ENCODE measurements at regions not wholly inside any gene's neighbourhood (a gene's known extent, or its start where the extent isn't known, plus 50 kb on each side); places are given as distances from the start of the nearest gene placed in this dataset.

GRCh38 chr3:145721273-145721805 lies 439.6 kb downstream of the PLOD2 start:
- H3K4me3 ChIP-seq (ENCODE audit: low read depth in 1 of 3, low read length in 3 of 3) = no peak overlapping the region
- H3K9ac ChIP-seq (ENCODE audit: low read depth in 1 of 2, low read length in 2 of 2) = no peak overlapping the region
- TF ChIP-seq REST (IDR thresholded peaks at IDR 0.05) (no peak), RAD21 (IDR thresholded peaks at IDR 0.05) (no peak), GABPA (IDR thresholded peaks at IDR 0.05 in 1 of 2, conservative IDR thresholded peaks at IDR 0.05 in 1 of 2) (no peak), JUND (IDR thresholded peaks at IDR 0.05) (no peak), TAF1 (conservative IDR thresholded peaks at IDR 0.05) (no peak), FOXA2 (IDR thresholded peaks at IDR 0.05) (no peak), YY1 (IDR thresholded peaks at IDR 0.05) (no peak)
- no peaks in the 10 kb centered on the region for H3K36me3 ChIP-seq (ENCODE audit: control insufficient read depth in 4 of 4, insufficient read depth in 3 of 4, low read depth in 1 of 4, low read length in 3 of 4)
- H3K4me1 ChIP-seq (ENCODE audit: control insufficient read depth in 4 of 4, insufficient read depth in 4 of 4, low read length in 3 of 4) = no peaks in the 10 kb centered on the region
- H3K27me3 ChIP-seq (ENCODE audit: control insufficient read depth in 4 of 4, insufficient read depth in 4 of 4, low read length in 3 of 4) = no peaks in the 10 kb centered on the region
- no peak for DNase-seq (ENCODE audit: low spot score)
- WGBS = 86% methylated on average over 3 of the region's 3 CpGs
- no peaks in the 10 kb centered on the region for H3K9me3 ChIP-seq (ENCODE audit: control insufficient read depth in 4 of 4, low read length in 3 of 4)
- no peak overlapping the region for H3K27ac ChIP-seq (ENCODE audit: low read depth in 1 of 2, low read length in 2 of 2)

DNA sequence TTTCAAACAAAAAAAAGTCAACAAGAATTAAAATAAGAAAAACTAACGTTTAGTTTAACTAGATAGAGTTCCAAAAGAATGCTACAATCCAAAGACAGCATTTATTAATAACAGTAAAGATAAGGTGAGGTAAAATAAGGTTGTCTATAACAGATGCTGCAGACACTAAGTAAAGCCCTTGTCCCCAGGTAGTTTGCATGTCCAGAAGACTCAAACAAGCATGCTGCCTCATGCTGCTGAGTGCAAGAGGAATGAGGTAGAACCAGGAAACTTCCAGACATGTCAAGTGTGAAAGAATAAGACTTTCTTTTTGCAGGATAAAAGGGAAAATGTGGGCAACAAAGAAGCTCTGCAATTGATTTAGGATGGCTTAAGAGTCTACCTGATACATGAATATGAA lies 439.2 kb downstream of the PLOD2 start:
- WGBS = 65% methylated on average over 1 of the region's 1 CpG
- no peak for DNase-seq (ENCODE audit: low spot score)
- H3K27me3 ChIP-seq (ENCODE audit: control insufficient read depth in 4 of 4, insufficient read depth in 4 of 4, low read length in 3 of 4) = no peaks in the 10 kb centered on the region
- no peaks in the 10 kb centered on the region for H3K36me3 ChIP-seq (ENCODE audit: control insufficient read depth in 4 of 4, insufficient read depth in 3 of 4, low read depth in 1 of 4, low read length in 3 of 4)
- no peak for TF ChIP-seq RAD21 (IDR thresholded peaks at IDR 0.05)
- TF ChIP-seq, protein P1, sequence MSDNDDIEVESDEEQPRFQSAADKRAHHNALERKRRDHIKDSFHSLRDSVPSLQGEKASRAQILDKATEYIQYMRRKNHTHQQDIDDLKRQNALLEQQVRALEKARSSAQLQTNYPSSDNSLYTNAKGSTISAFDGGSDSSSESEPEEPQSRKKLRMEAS (IDR thresholded peaks at IDR 0.05) = no peak
- TF ChIP-seq EGR1 (IDR thresholded peaks at IDR 0.05; ENCODE audit: low read depth in 2 of 2) = no peak
- no peak for TF ChIP-seq CTCF (IDR thresholded peaks at IDR 0.05; ENCODE audit: low read depth, low read length, missing input control)
- TF ChIP-seq RXRA (IDR thresholded peaks at IDR 0.05) = no peak
- TF ChIP-seq HNF4A (conservative IDR thresholded peaks at IDR 0.05) = no peak
- no peak for TF ChIP-seq HNF4G (IDR thresholded peaks at IDR 0.05)
- TF ChIP-seq YY1 (IDR thresholded peaks at IDR 0.05) = no peak
- no peaks in the 10 kb centered on the region for H3K9me3 ChIP-seq (ENCODE audit: control insufficient read depth in 4 of 4, low read length in 3 of 4)
- no peak overlapping the region for H3K9ac ChIP-seq (ENCODE audit: low read depth in 1 of 2, low read length in 2 of 2)
- H3K4me1 ChIP-seq (ENCODE audit: control insufficient read depth in 4 of 4, insufficient read depth in 4 of 4, low read length in 3 of 4) = no peaks in the 10 kb centered on the region
- no peak overlapping the region for H3K27ac ChIP-seq (ENCODE audit: low read depth in 1 of 2, low read length in 2 of 2)
- no peak overlapping the region for H3K4me3 ChIP-seq (ENCODE audit: low read depth in 1 of 3, low read length in 3 of 3)

DNA sequence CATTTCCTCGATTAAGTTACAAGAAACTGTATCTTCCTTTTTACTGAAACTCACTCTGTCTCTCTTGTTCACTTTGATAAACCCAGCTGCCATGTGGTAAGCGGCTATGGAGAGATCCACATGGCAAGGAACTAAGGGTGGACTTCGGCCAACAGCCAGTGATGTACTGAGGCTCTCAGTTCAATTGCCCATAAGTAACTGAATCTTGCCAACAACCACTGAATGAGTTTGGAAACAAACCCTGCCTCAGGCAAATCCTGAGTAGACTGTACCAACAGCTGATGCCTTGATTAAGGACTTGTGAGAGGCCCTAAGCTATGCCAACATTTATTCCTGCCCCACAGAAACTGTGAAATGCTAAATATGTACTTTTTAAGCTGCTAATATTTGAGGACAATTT lies 433.5 kb downstream of the PLOD2 start:
- 88% methylated on average over 3 of the region's 3 CpGs for WGBS
- H3K9ac ChIP-seq (ENCODE audit: low read depth in 1 of 2, low read length in 2 of 2) = no peak overlapping the region
- DNase-seq (ENCODE audit: low spot score) = no peak
- H3K9me3 ChIP-seq (ENCODE audit: control insufficient read depth in 4 of 4, low read length in 3 of 4) = no peaks in the 10 kb centered on the region
- no peak for TF ChIP-seq SP1 (IDR thresholded peaks at IDR 0.05)
- TF ChIP-seq NR2F2 (IDR thresholded peaks at IDR 0.05) = no peak
- TF ChIP-seq YY1 (IDR thresholded peaks at IDR 0.05) = no peak
- TF ChIP-seq JUND (IDR thresholded peaks at IDR 0.05) = no peak
- TF ChIP-seq RXRA (IDR thresholded peaks at IDR 0.05) = no peak
- TF ChIP-seq FOXA1 (IDR thresholded peaks at IDR 0.05) = no peak
- no peak for TF ChIP-seq FOXA2 (IDR thresholded peaks at IDR 0.05)
- H3K4me3 ChIP-seq (ENCODE audit: low read depth in 1 of 3, low read length in 3 of 3) = no peak overlapping the region
- no peaks in the 10 kb centered on the region for H3K36me3 ChIP-seq (ENCODE audit: control insufficient read depth in 4 of 4, insufficient read depth in 3 of 4, low read depth in 1 of 4, low read length in 3 of 4)
- no peaks in the 10 kb centered on the region for H3K4me1 ChIP-seq (ENCODE audit: control insufficient read depth in 4 of 4, insufficient read depth in 4 of 4, low read length in 3 of 4)
- H3K27me3 ChIP-seq (ENCODE audit: control insufficient read depth in 4 of 4, insufficient read depth in 4 of 4, low read length in 3 of 4) = no peaks in the 10 kb centered on the region
- H3K27ac ChIP-seq (ENCODE audit: low read depth in 1 of 2, low read length in 2 of 2) = no peak overlapping the region
